Stimulated activated effector memory CD8-positive, alpha-beta T cell treated with anti-CD3 and anti-CD28 coated beads, Interleukin-12 subunit alpha, Interleukin-12 subunit beta, amount 100 ng/mL, for 72 hours (primary cell): ENCODE measurements at regions not wholly inside any gene's neighbourhood (a gene's known extent, or its start where the extent isn't known, plus 50 kb on each side); places are given as distances from the start of the nearest gene placed in this dataset.
"Not testable (repeated sequence)": the region's sequence is repeated elsewhere in the genome, so short reads cannot be mapped to it uniquely, and the experiment has no call there.

Source experiments
- ATAC-seq: fragments of 150-1000 bp; cut with Tn5 transposase; 2 replicates; pipeline ENCODE4 v1.10.0; 2021
- DNase-seq, 2 donors: peaks; one replicate each; pipeline ENCODE4 v3.0.0; 2021 to 2022; ENCODE audit warnings: low spot score in 2 of 2
- H3K27ac Mint-ChIP-seq: one replicate; pipeline ENCODE4 v1.8.0; 2022; ENCODE audit warnings: mild to moderate bottlenecking, mixed read lengths
- H3K36me3 Mint-ChIP-seq: one replicate; pipeline ENCODE4 v1.8.0; 2022; ENCODE audit warnings: mild to moderate bottlenecking, mixed read lengths
- H3K4me1 Mint-ChIP-seq: one replicate; pipeline ENCODE4 v1.8.0; 2022; ENCODE audit warnings: mixed read lengths
- H3K4me3 Mint-ChIP-seq: one replicate; pipeline ENCODE4 v1.8.0; 2022; ENCODE audit warnings: mild to moderate bottlenecking, mixed read lengths
- H3K9me3 Mint-ChIP-seq: one replicate; pipeline ENCODE4 v1.8.0; 2022; ENCODE audit warnings: mixed read lengths

- not testable (repeated sequence) for ATAC-seq, H3K27ac Mint-ChIP-seq, H3K4me3 Mint-ChIP-seq, H3K36me3 Mint-ChIP-seq, H3K4me1 Mint-ChIP-seq, DNase-seq
- peaks cover 21% of the 10 kb centered on the region for H3K9me3 Mint-ChIP-seq
Observed at GRCh38 chr6:92644104-92644791, 775.1 kb downstream of the EPHA7 start.

GRCh38 chr6:92635553-92636153 lies 783.7 kb downstream of the EPHA7 start:
- Mint-ChIP-seq H3K4me1 (no peaks in the 10 kb centered on the region), H3K36me3 (no peaks in the 10 kb centered on the region), H3K4me3 (no peak overlapping the region)

GRCh38 chr6:92634561-92634960 lies 784.8 kb downstream of the EPHA7 start:
- ATAC-seq (no peak), DNase-seq (no peak)
- Mint-ChIP-seq H3K27ac (no peak overlapping the region), H3K4me1 (no peaks in the 10 kb centered on the region), H3K4me3 (no peak overlapping the region), H3K36me3 (no peaks in the 10 kb centered on the region), H3K9me3 (peaks cover 21% of the 10 kb centered on the region)

More at GRCh38 chr6:92635553-92636153, 783.7 kb downstream of the EPHA7 start:
- H3K27ac Mint-ChIP-seq = no peak overlapping the region
- peaks cover 26% of the 10 kb centered on the region for H3K9me3 Mint-ChIP-seq
- DNase-seq = no peak
- ATAC-seq = no peak

GRCh38 chr6:92623431-92623830 lies 795.9 kb downstream of the EPHA7 start:
- no peak for ATAC-seq
- H3K9me3 Mint-ChIP-seq = peaks cover 6% of the 10 kb centered on the region
- DNase-seq = no peak
- H3K4me3 Mint-ChIP-seq = no peak overlapping the region
- no peak overlapping the region for H3K27ac Mint-ChIP-seq
- no peaks in the 10 kb centered on the region for H3K4me1 Mint-ChIP-seq
- H3K36me3 Mint-ChIP-seq = no peaks in the 10 kb centered on the region

GRCh38 chr6:92617721-92618120 lies 801.6 kb downstream of the EPHA7 start:
- DNase-seq (no peak), ATAC-seq (no peak)
- no peak overlapping the region for H3K27ac Mint-ChIP-seq
- no peak overlapping the region for H3K4me3 Mint-ChIP-seq
- peaks cover 8% of the 10 kb centered on the region for H3K9me3 Mint-ChIP-seq
- H3K4me1 Mint-ChIP-seq = no peaks in the 10 kb centered on the region
- H3K36me3 Mint-ChIP-seq = no peaks in the 10 kb centered on the region

GRCh38 chr6:92608751-92609150 lies 810.6 kb downstream of the EPHA7 start:
- DNase-seq (no peak), ATAC-seq (no peak)
- Mint-ChIP-seq H3K9me3 (peaks cover 29% of the 10 kb centered on the region), H3K4me3 (no peak overlapping the region), H3K4me1 (no peaks in the 10 kb centered on the region), H3K36me3 (no peaks in the 10 kb centered on the region), H3K27ac (no peak overlapping the region)

GRCh38 chr6:92593201-92593600 lies 826.2 kb downstream of the EPHA7 start:
- Mint-ChIP-seq H3K27ac (no peak overlapping the region), H3K4me1 (no peaks in the 10 kb centered on the region), H3K36me3 (no peaks in the 10 kb centered on the region), H3K4me3 (no peak overlapping the region), H3K9me3 (peaks cover 8% of the 10 kb centered on the region)
- ATAC-seq = no peak
- DNase-seq = no peak

GRCh38 chr6:92589996-92590395 lies 829.4 kb downstream of the EPHA7 start:
- DNase-seq (no peak), ATAC-seq (no peak)
- Mint-ChIP-seq H3K36me3 (no peaks in the 10 kb centered on the region), H3K27ac (no peak overlapping the region), H3K4me1 (no peaks in the 10 kb centered on the region), H3K9me3 (peaks cover 3% of the 10 kb centered on the region), H3K4me3 (no peak overlapping the region)

GRCh38 chr6:92588148-92588547 lies 831.2 kb downstream of the EPHA7 start:
- no peaks in the 10 kb centered on the region for H3K4me1 Mint-ChIP-seq
- no peak overlapping the region for H3K27ac Mint-ChIP-seq
- DNase-seq (no peak), ATAC-seq (no peak)
- H3K36me3 Mint-ChIP-seq = no peaks in the 10 kb centered on the region
- H3K4me3 Mint-ChIP-seq = no peak overlapping the region
- H3K9me3 Mint-ChIP-seq = peaks cover 6% of the 10 kb centered on the region

GRCh38 chr6:92587525-92587924 lies 831.8 kb downstream of the EPHA7 start:
- ATAC-seq (no peak), DNase-seq (no peak)
- Mint-ChIP-seq H3K36me3 (no peaks in the 10 kb centered on the region), H3K27ac (no peak overlapping the region), H3K4me3 (no peak overlapping the region), H3K9me3 (peaks cover 6% of the 10 kb centered on the region), H3K4me1 (no peaks in the 10 kb centered on the region)

- no peak for DNase-seq
- Mint-ChIP-seq H3K4me3 (no peak overlapping the region), H3K4me1 (no peaks in the 10 kb centered on the region), H3K36me3 (no peaks in the 10 kb centered on the region), H3K9me3 (peaks cover 6% of the 10 kb centered on the region), H3K27ac (no peak overlapping the region)
- ATAC-seq = no peak
Observed at GRCh38 chr6:92586236-92586977, 833.0 kb downstream of the EPHA7 start.

GRCh38 chr6:92582211-92582610 lies 837.1 kb downstream of the EPHA7 start:
- H3K36me3 Mint-ChIP-seq = no peaks in the 10 kb centered on the region
- H3K4me1 Mint-ChIP-seq = no peaks in the 10 kb centered on the region
- no peak overlapping the region for H3K4me3 Mint-ChIP-seq
- ATAC-seq = no peak
- H3K9me3 Mint-ChIP-seq = peaks cover 19% of the 10 kb centered on the region
- DNase-seq = no peak
- no peak overlapping the region for H3K27ac Mint-ChIP-seq

GRCh38 chr6:92577077-92577719 lies 842.2 kb downstream of the EPHA7 start:
- Mint-ChIP-seq H3K27ac (no peak overlapping the region), H3K4me1 (no peaks in the 10 kb centered on the region), H3K9me3 (peaks cover 27% of the 10 kb centered on the region), H3K4me3 (no peak overlapping the region), H3K36me3 (no peaks in the 10 kb centered on the region)
- ATAC-seq (no peak), DNase-seq (no peak)

- Mint-ChIP-seq H3K4me1 (no peaks in the 10 kb centered on the region), H3K9me3 (peaks cover 16% of the 10 kb centered on the region)
- DNase-seq = no peak
Observed at GRCh38 chr6:92568541-92568940, 850.8 kb downstream of the EPHA7 start.

GRCh38 chr6:92566632-92567031 lies 852.7 kb downstream of the EPHA7 start:
- ATAC-seq (no peak), DNase-seq (no peak)
- no peak overlapping the region for H3K4me3 Mint-ChIP-seq
- no peaks in the 10 kb centered on the region for H3K36me3 Mint-ChIP-seq
- H3K9me3 Mint-ChIP-seq = peaks cover 21% of the 10 kb centered on the region
- H3K4me1 Mint-ChIP-seq = no peaks in the 10 kb centered on the region
- no peak overlapping the region for H3K27ac Mint-ChIP-seq

More at GRCh38 chr6:92568541-92568940, 850.8 kb downstream of the EPHA7 start:
- Mint-ChIP-seq H3K4me3 (no peak overlapping the region), H3K27ac (no peak overlapping the region), H3K36me3 (no peaks in the 10 kb centered on the region)
- ATAC-seq = no peak
